GM18909 (cell line): ENCODE measurements at regions not wholly inside any gene's neighbourhood (a gene's known extent, or its start where the extent isn't known, plus 50 kb on each side); places are given as distances from the start of the nearest gene placed in this dataset.
"Not testable (repeated sequence)": the region's sequence is repeated elsewhere in the genome, so short reads cannot be mapped to it uniquely, and the experiment has no call there.

ENCODE experiments used
- ATAC-seq: cut with Tn5 transposase; IDR thresholded peaks from one replicate; pipeline ENCODE4 v1.9.1; 2021; ENCODE audit warnings: mild to moderate bottlenecking; ENCODE audit not compliant: unreplicated experiment, poor library complexity

GRCh38 chr4:57378766-57379165 lies 268.6 kb upstream of the IGFBP7 start:
- no peak for ATAC-seq

DNA sequence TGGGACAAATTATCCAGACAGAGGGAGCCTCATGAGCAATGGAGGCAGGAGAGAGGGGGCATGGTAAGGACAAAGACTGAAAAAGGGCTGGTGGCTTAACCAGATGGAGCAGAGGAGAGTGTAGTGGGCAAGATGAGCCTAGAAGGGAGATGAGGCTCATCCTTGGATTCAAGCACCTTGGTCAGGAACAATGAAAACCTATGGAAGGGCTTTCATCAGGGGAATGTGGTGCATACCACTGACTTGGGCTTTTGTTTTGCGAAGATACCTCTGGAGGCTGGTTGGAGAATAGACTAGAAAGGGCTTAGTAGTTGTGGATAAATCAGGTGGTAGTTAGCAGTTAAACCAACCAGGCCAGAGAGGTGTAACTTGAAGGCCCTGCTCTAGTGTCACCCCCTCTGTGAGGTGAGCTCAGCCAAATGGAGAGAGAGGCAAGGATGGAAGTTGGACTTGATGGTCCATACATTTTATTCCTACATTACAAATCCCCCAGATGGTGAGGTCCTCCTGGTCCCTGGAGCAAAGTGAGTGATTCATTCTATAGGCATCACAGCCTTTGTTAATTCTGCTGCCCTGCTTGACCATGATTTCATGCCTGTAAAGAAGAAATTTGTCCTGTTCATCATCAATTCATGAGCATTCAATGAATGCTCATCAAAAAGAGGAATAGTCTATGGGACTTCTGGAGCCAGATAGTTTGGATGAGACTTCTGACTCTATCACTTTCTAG lies 264.8 kb upstream of the IGFBP7 start:
- ATAC-seq = no peak

DNA sequence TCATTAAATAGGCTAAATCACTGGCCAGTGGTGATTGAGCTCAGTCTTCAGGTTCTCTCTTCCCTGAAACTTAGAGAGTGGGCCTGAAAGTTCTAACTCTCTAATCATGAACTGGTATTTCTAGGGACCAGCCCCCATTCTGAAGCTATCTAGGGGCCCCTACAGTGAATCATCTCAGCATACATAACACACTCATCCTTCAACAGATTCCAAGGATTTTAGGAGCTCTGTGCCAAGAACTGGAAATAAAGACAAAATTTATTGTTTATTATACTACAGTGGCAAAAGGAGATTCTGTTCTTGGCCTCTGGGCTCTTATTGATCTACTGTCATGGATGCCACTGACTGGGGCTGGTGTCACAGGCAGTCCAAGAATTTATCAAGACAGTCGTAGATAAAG lies 263.8 kb upstream of the IGFBP7 start:
- ATAC-seq = no peak

- ATAC-seq = no peak
These were observed 261.5 kb upstream of the IGFBP7 start for GRCh38 chr4:57371671-57372070.

DNA sequence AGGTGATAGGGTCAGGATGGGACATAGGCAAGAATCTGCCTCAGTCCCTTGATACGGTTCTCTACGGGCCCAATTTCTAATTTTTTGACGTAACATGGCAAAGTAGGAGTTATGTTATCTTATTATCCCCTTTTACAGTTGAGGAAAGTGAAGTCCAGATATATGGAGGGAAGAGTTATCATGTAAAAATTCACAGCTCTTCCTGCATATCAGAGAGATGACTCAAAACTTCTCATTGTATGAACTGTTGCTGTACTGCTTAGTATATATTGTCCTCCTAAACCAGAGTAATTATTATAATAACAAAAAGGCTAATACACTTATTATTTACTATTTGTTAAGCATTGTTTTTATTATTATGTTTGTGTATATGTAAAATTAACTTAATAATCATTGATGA lies 260.5 kb upstream of the IGFBP7 start:
- no peak for ATAC-seq

DNA sequence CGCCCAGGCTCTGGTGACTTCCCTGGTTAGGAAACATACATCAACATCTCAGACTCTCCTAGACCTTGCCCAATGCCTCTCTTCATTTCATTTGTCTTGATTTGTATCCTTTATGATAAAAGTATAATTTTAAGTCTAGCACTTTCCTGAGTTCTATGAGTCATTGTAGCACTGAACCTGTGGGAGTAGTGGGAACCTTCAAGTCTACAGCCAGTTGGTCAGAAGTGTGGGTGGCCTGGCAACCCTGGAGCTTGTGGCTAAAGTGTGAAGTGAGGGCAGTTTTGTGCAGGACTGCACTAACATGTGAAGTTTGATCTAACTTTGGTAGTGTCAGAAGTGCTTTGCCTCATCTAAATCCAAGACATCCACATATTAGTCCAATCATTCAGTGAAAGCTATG lies 259.3 kb upstream of the IGFBP7 start:
- no peak for ATAC-seq

GRCh38 chr4:57364255-57364654 lies 254.1 kb upstream of the IGFBP7 start:
- ATAC-seq = no peak

GRCh38 chr4:57363346-57363745 lies 253.2 kb upstream of the IGFBP7 start:
- no peak for ATAC-seq

DNA sequence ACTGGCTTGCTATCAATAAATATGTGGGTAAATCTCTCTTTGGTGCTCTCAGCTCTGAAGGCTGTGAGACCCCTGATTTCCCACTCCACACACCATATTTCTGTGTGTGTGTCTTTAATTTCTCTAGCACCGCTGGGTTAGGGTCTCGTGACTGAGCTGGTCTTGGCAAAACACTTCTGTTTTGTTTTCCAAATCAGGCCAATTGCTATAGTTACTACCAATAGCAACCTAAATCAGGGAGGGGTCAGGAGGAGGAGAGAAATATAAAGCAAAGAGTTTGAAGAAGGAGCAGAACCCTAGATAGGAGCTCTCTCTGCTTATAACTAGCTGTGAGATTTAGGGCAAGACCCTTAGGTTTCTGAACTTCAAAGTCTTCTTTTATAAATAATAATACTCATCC lies 250.5 kb upstream of the IGFBP7 start:
- ATAC-seq = no peak

DNA sequence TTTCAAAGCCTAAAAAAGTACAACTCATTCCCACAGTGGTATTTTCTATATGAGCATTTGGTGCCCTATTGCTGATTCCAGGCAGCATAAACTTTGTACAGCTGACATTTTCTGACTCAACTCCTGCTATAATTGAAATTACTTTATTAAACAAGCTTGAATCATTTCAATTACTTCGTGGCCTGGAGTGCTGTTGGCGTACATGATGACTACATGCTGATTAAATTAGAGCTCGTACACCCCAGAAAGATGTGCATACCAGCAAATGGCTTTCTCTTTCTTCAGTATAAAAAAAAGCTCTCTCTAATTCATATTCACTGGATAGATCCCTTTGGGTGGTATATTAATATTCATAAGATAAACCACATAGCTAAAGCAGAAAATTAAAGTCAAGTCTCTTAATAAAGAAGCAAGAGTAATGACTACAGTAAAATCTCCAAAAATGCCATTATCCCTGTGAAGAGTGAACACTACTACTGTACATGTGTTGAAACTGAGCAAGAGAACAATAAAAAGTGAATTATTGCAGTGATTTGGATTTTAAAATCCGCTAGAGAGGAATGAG lies 245.0 kb upstream of the IGFBP7 start:
- ATAC-seq = no peak

DNA sequence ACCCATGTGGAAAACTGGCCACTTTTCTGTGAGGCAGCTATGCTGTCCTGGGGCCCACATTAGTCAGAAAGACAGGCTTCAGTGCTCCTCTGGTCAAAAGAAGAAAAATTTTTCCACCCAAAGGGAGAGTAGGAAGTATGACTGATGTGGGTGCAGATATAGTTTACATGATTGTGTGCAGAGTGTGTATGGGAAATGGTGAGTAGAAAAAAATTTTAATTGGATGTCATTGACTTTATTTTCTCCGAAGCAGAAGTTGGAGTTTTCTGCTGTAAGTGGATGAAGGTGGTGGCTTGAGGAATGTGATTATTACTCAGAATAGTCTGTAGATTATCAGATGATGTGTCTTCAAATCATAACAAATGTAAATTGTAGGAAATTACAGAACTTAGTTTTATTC lies 241.5 kb upstream of the IGFBP7 start:
- ATAC-seq = no peak

- no peak for ATAC-seq
These were observed 234.1 kb upstream of the IGFBP7 start for GRCh38 chr4:57344296-57344695.

DNA sequence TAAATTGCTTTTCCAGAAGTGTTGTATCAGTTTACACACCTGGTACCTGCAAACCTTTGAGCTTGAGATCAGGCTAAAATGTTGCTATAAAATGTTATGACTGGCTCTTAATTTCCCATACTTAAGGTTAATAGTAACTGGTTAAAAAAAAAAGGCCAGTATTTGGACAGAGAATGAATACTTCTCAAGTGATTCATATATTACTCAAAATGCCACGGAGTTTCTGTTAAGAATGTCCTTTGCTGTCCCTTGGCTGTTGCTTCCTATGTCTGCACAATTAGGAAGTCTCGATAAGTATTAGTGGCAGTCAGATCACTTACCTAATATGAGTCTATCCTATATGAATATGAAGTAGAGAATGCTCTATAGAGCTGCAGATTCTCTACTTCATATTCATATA lies 232.2 kb upstream of the IGFBP7 start:
- ATAC-seq = no peak

DNA sequence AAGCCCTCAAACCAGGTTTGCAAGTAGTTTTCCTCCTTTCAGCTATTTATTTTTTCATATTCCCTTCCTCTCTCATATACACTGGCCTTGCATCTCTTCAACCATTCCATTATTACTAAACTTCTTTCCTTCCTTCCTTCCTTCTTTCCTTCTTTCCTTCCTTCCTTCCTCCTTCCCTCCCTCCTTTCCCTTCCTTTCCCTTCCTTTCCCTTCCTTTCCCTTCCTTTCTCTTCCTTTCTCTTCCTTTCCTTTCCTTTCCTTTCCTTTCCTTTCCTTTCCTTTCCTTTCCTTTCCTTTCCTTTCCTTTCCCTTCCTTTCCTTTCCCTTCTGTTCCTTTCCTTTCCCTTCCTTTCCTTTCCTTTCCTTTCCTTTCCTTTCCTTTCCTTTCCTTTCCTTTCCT lies 228.7 kb upstream of the IGFBP7 start:
- not testable (repeated sequence) for ATAC-seq

GRCh38 chr4:57333684-57334083 lies 223.5 kb upstream of the IGFBP7 start:
- ATAC-seq = no peak

GRCh38 chr4:57331959-57332358 lies 221.8 kb upstream of the IGFBP7 start:
- ATAC-seq = no peak

DNA sequence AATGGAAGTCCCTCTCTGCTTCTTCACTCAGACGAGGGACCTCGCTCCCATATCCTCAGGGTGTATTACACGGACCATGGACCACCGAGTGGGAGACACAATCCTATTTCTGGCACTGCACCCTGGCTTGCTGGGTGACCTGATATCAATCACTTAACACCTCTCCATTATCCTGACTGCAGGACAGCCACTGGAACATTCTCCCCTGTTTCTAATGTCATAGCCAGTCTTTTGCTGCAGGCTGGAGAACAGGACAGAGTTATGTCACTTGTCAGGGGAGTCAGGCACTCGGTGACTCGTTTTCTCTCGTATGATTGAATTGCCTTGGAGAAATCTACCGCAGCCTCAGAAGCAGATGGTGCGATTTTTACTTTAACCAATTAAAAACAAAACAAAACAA lies 219.1 kb upstream of the IGFBP7 start:
- ATAC-seq = no peak

DNA sequence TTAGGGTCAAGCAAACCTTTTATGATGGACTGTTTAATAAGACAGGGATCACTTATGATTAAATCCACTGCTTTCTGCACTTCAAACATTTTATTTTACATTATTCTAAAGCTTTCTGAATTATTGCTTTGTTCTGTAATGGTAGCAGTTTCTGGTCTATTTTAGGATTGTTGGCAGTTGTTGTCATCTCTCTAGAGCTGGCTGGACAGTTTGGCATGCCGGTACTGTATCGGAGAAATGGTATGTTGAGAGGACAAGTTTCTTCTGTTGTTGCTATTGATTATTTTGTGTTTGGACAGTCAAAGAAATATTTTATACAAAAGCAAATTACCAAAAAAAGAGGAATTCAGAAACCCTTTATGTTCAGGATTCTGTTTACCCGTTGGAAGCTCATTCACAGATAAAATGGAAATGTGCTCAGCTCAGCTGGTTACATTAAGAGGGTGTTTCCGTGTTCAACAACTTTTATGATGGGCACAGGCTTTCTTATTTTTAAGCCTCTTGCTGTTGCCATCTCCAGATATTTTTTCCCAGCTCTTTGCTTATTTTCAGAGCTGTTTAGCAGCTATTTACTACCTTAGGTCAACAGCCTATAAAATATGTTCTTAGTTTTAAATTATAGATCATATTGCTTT lies 214.6 kb upstream of the IGFBP7 start:
- ATAC-seq = no peak

DNA sequence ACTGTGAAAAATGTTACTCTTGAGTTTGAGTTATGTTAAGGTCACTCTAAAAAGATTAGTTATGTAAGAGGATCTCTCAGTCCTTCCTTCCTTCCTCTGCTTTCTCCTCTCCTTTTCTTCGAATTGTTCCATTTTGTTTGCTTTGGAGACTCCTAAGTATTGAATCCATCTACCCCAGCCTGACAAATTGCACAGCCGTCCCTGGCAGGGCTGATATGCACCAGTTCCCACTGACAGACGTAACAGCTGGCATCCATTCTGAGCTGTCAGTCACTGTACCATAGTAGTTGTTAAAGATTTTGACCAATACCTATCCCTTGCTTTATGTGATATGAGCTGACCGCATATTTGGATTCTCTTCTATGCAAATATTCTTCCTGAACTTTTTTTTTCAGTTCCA lies 210.7 kb upstream of the IGFBP7 start:
- ATAC-seq = no peak

GRCh38 chr4:57320217-57320616 lies 210.0 kb upstream of the IGFBP7 start:
- ATAC-seq = no peak

DNA sequence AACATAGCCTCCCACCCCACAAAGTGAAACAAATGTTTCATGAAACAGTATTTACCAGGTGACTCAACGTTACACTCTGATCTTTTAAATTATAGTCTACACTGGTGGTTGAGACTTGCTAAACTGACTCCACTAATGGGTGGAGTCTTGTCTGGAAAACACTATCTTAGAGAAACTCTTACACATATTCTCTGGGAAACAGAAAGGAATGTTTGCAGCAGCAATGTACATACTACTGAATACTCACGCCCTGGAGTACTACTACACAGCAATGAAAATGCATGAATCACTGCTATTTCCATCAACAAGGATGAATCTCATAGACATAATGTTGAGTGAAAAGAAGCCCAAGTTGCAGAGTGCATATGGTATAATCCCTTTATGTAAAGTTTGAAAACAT lies 208.5 kb upstream of the IGFBP7 start:
- no peak for ATAC-seq

DNA sequence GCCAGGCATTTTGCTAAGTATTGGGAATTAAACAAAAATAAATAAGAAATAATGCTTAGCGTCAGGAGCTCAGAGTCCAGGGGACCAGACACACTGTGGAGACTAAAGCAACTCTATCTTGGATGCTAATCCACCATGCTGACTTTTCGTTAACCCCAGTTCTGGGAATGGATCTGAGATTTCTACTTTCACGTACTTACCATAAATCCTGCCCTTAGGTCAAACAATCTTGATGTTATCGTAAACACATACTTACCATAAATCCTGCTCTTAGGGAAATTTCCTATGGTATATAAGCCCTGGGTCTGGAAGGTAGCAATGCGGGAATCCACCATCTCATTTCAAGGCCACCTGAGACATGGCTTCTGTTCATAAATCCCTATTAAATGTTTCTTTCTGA lies 204.5 kb upstream of the IGFBP7 start:
- ATAC-seq = no peak
